HFFc6 (cell line): ENCODE measurements at regions not wholly inside any gene's neighbourhood (a gene's known extent, or its start where the extent isn't known, plus 50 kb on each side); places are given as distances from the start of the nearest gene placed in this dataset.
A peak's percentile ranks its signal among the peaks of the same experiment; 100 is the strongest.
"Not testable (repeated sequence)": the region's sequence is repeated elsewhere in the genome, so short reads cannot be mapped to it uniquely, and the experiment has no call there.

Experiments
- DNase-seq: peaks from one replicate; pipeline ENCODE4 v3.0.0-alpha.2; 2018
- H3K27ac Mint-ChIP-seq: 2 replicates; pipeline ENCODE4 v1.8.0; 2020; ENCODE audit warnings: mild to moderate bottlenecking, mixed read lengths
- H3K27me3 Mint-ChIP-seq: 2 replicates; pipeline ENCODE4 v1.8.0; 2021; ENCODE audit warnings: mild to moderate bottlenecking, moderate library complexity, mixed read lengths; ENCODE audit not compliant: insufficient read depth
- H3K36me3 Mint-ChIP-seq: 2 replicates; pipeline ENCODE4 v1.8.0; 2021; ENCODE audit warnings: low read depth, mixed read lengths
- H3K4me1 Mint-ChIP-seq: 2 replicates; pipeline ENCODE4 v1.8.0; 2020; ENCODE audit warnings: low read depth, mixed read lengths
- H3K4me3 Mint-ChIP-seq: 2 replicates; pipeline ENCODE4 v1.8.0; 2020; ENCODE audit warnings: mild to moderate bottlenecking, moderate library complexity, mixed read lengths
- H3K9me3 Mint-ChIP-seq: 2 replicates; pipeline ENCODE4 v1.8.0; 2020; ENCODE audit warnings: mild to moderate bottlenecking, mixed read lengths
- CTCF ChIP-seq: fragments of 200-600 bp; sonication (generic); IDR thresholded peaks from 2 replicates; pipeline ENCODE4 v1.5.0; 2021; ENCODE audit warnings: antibody characterized with exemption, mild to moderate bottlenecking

- no peak for TF ChIP-seq CTCF
- Mint-ChIP-seq H3K9me3 (no peaks in the 10 kb centered on the region), H3K36me3 (no peaks in the 10 kb centered on the region), H3K27me3 (peaks cover 2% of the 10 kb centered on the region; the same call in 1 of the 2 replicates), H3K4me1 (peaks cover 52% of the 10 kb centered on the region), H3K27ac (no peak overlapping the region), H3K4me3 (no peak overlapping the region)
- no peak for DNase-seq
Observed at GRCh38 chr4:141465171-141465570, 171.2 kb upstream of the IL15 start.

- H3K4me3 Mint-ChIP-seq, result no peak overlapping the region
- TF ChIP-seq CTCF, result no peak
- no peak overlapping the region for H3K27ac Mint-ChIP-seq
- H3K9me3 Mint-ChIP-seq, result no peaks in the 10 kb centered on the region
- DNase-seq, result no peak
- H3K27me3 Mint-ChIP-seq, result no peaks in the 10 kb centered on the region
- H3K4me1 Mint-ChIP-seq, result peaks cover 48% of the 10 kb centered on the region
- H3K36me3 Mint-ChIP-seq, result no peaks in the 10 kb centered on the region
Observed at GRCh38 chr4:141467225-141467624, 169.2 kb upstream of the IL15 start.

GRCh38 chr4:141469392-141469791, 167.0 kb upstream of the IL15 start:
- no peak overlapping the region for H3K27ac Mint-ChIP-seq
- peaks cover 42% of the 10 kb centered on the region for H3K4me1 Mint-ChIP-seq
- no peak overlapping the region for H3K4me3 Mint-ChIP-seq
- no peak for TF ChIP-seq CTCF
- H3K27me3 Mint-ChIP-seq, result no peaks in the 10 kb centered on the region
- H3K36me3 Mint-ChIP-seq, result no peaks in the 10 kb centered on the region
- H3K9me3 Mint-ChIP-seq, result no peaks in the 10 kb centered on the region
- DNase-seq, result no peak

- H3K36me3 Mint-ChIP-seq, result no peaks in the 10 kb centered on the region
- no peak overlapping the region for H3K27ac Mint-ChIP-seq
- TF ChIP-seq CTCF, result no peak
- H3K9me3 Mint-ChIP-seq, result no peaks in the 10 kb centered on the region
- H3K4me1 Mint-ChIP-seq, result peaks cover 34% of the 10 kb centered on the region
- H3K4me3 Mint-ChIP-seq, result no peak overlapping the region
- no peak for DNase-seq
- no peaks in the 10 kb centered on the region for H3K27me3 Mint-ChIP-seq
Observed at GRCh38 chr4:141473026-141473540, 163.3 kb upstream of the IL15 start.

- Mint-ChIP-seq H3K4me1 (peaks cover 26% of the 10 kb centered on the region), H3K27ac (peak overlapping the region; percentile 5; the same call in 1 of the 2 replicates), H3K27me3 (no peaks in the 10 kb centered on the region), H3K4me3 (no peak overlapping the region), H3K36me3 (no peaks in the 10 kb centered on the region), H3K9me3 (no peaks in the 10 kb centered on the region)
- no peak for TF ChIP-seq CTCF
- peak; percentile 33 for DNase-seq
Observed at GRCh38 chr4:141473952-141474351, 162.4 kb upstream of the IL15 start.

- no peak overlapping the region for H3K27ac Mint-ChIP-seq
- no peak for DNase-seq
- peaks cover 34% of the 10 kb centered on the region for H3K9me3 Mint-ChIP-seq
- H3K36me3 Mint-ChIP-seq, result peaks cover 37% of the 10 kb centered on the region
- no peak for TF ChIP-seq CTCF
- H3K4me1 Mint-ChIP-seq, result peaks cover 5% of the 10 kb centered on the region
- no peaks in the 10 kb centered on the region for H3K27me3 Mint-ChIP-seq
- H3K4me3 Mint-ChIP-seq, result no peak overlapping the region
Observed at GRCh38 chr4:141480950-141481349, 155.4 kb upstream of the IL15 start.

GRCh38 chr4:141484298-141484697, 152.1 kb upstream of the IL15 start:
- H3K27ac Mint-ChIP-seq, DNase-seq, H3K27me3 Mint-ChIP-seq, H3K4me3 Mint-ChIP-seq: not testable (repeated sequence)
- H3K4me1 Mint-ChIP-seq, result peaks cover 28% of the 10 kb centered on the region
- H3K9me3 Mint-ChIP-seq, result peaks cover 50% of the 10 kb centered on the region
- H3K36me3 Mint-ChIP-seq, result peaks cover 49% of the 10 kb centered on the region
